HEK293 (cell line): ENCODE measurements at regions not wholly inside any gene's neighbourhood (a gene's known extent, or its start where the extent isn't known, plus 50 kb on each side); places are given as distances from the start of the nearest gene placed in this dataset.

Experiments
- CTCF ChIA-PET: fragments of 350-600 bp; formaldehyde crosslinking; extraction: SDS; loops from one replicate; lab custom pipeline; 2021; ENCODE audit warnings: antibody characterized with exemption; lab: Yijun Ruan, JAX
- POLR2A ChIA-PET: fragments of 300-600 bp; formaldehyde crosslinking; extraction: SDS; loops from one replicate; lab custom pipeline; 2020; ENCODE audit warnings: antibody characterized with exemption, inconsistent platforms; lab: Yijun Ruan, JAX
- H3K27ac ChIP-seq: fragments of 200-500 bp; sonication (Bioruptor generic); 2 replicates; pipeline ENCODE4 v1.5.1; 2014; ENCODE audit warnings: low read depth, low read length, control low read depth, inconsistent platforms; ENCODE audit errors: extremely low read depth
- H3K36me3 ChIP-seq, 2 experiments: fragments of 200-500 bp in 1 of 2; sonication (Bioruptor generic) in 1 of 2; 1 replicate in 1 of 2; 2 replicates in 1 of 2; pipeline ENCODE4 v1.5.1; 2014 to 2017; ENCODE audit warnings: inconsistent platforms in 2 of 2, low read length in 2 of 2; ENCODE audit not compliant: control insufficient read depth in 2 of 2, insufficient read depth in 1 of 2
- H3K4me1 ChIP-seq: fragments of 200-500 bp; sonication (Bioruptor generic); 2 replicates; pipeline ENCODE4 v1.5.1; 2014; ENCODE audit warnings: mild to moderate bottlenecking, low read length, inconsistent platforms; ENCODE audit not compliant: control insufficient read depth, insufficient read depth
- H3K4me3 ChIP-seq: 2 replicates; pipeline ENCODE4 v1.5.1; 2011; ENCODE audit warnings: low read depth, mild to moderate bottlenecking, control low read depth, low read length, moderate library complexity
- H3K9me3 ChIP-seq: fragments of 200-500 bp; sonication (Bioruptor generic); 2 replicates; pipeline ENCODE4 v1.5.1; 2014; ENCODE audit warnings: low read depth, low read length, inconsistent platforms; ENCODE audit not compliant: control insufficient read depth, insufficient read depth
- AEBP2 ChIP-seq: fragments of 450-650 bp; formaldehyde crosslinking; IDR thresholded peaks from 2 replicates; pipeline ENCODE4 v1.5.1; 2016; ENCODE audit warnings: missing biosample characterization, missing genetic modification characterization, borderline replicate concordance
- GLIS1 ChIP-seq: fragments of 450-650 bp; formaldehyde crosslinking; IDR thresholded peaks from 2 replicates; pipeline ENCODE4 v1.5.1; 2016; ENCODE audit warnings: missing biosample characterization, missing genetic modification characterization
- INSM2 ChIP-seq: fragments of 450-650 bp; formaldehyde crosslinking; IDR thresholded peaks from 2 replicates; pipeline ENCODE4 v1.5.1; 2016; ENCODE audit warnings: missing biosample characterization, missing genetic modification characterization
- KLF10 ChIP-seq: fragments of 450-650 bp; IDR thresholded peaks from 2 replicates; pipeline ENCODE4 v1.5.1; 2018; ENCODE audit warnings: missing biosample characterization, mild to moderate bottlenecking, missing genetic modification characterization
- MYNN ChIP-seq: fragments of 450-650 bp; formaldehyde crosslinking; IDR thresholded peaks from 2 replicates; pipeline ENCODE4 v1.5.1; 2016; ENCODE audit warnings: missing biosample characterization, missing genetic modification characterization, borderline replicate concordance
- OVOL3 ChIP-seq: fragments of 450-650 bp; formaldehyde crosslinking; IDR thresholded peaks from 2 replicates; pipeline ENCODE4 v1.5.1; 2016; ENCODE audit warnings: missing biosample characterization, missing genetic modification characterization
- SCRT1 ChIP-seq: fragments of 450-650 bp; formaldehyde crosslinking; IDR thresholded peaks from 2 replicates; pipeline ENCODE4 v1.5.1; 2016; ENCODE audit warnings: missing biosample characterization, missing genetic modification characterization, borderline replicate concordance
- SETDB1 ChIP-seq: IDR thresholded peaks from one replicate; pipeline ENCODE4 v1.6.1; 2017; ENCODE audit warnings: mild to moderate bottlenecking, low read length, moderate library complexity, mixed read lengths; ENCODE audit not compliant: insufficient read length
- YY2 ChIP-seq: fragments of 450-650 bp; formaldehyde crosslinking; IDR thresholded peaks from 2 replicates; pipeline ENCODE4 v1.5.1; 2016; ENCODE audit warnings: missing biosample characterization, missing genetic modification characterization
- ZBTB21 ChIP-seq: fragments of 450-650 bp; formaldehyde crosslinking; IDR thresholded peaks from 2 replicates; pipeline ENCODE4 v1.5.1; 2017; ENCODE audit warnings: missing biosample characterization, missing genetic modification characterization
- ZFP3 ChIP-seq: fragments of 450-650 bp; formaldehyde crosslinking; IDR thresholded peaks from 2 replicates; pipeline ENCODE4 v1.5.1; 2016; ENCODE audit warnings: low read depth, missing biosample characterization, missing genetic modification characterization
- ZNF133 ChIP-seq: fragments of 450-650 bp; formaldehyde crosslinking; IDR thresholded peaks from 2 replicates; pipeline ENCODE4 v1.5.1; 2016; ENCODE audit warnings: missing biosample characterization, missing genetic modification characterization
- ZNF148 ChIP-seq: fragments of 450-650 bp; formaldehyde crosslinking; IDR thresholded peaks from 2 replicates; pipeline ENCODE4 v1.5.0; 2017; ENCODE audit warnings: missing biosample characterization, missing genetic modification characterization, borderline replicate concordance
- ZNF2 ChIP-seq: fragments of 450-650 bp; formaldehyde crosslinking; IDR thresholded peaks from 2 replicates; pipeline ENCODE4 v1.5.1; 2016; ENCODE audit warnings: missing biosample characterization, missing genetic modification characterization
- ZNF202 ChIP-seq: fragments of 450-650 bp; formaldehyde crosslinking; IDR thresholded peaks from 2 replicates; pipeline ENCODE4 v1.5.1; 2016; ENCODE audit warnings: missing biosample characterization, missing genetic modification characterization, borderline replicate concordance
- ZNF324 ChIP-seq: fragments of 450-650 bp; formaldehyde crosslinking; IDR thresholded peaks from 2 replicates; pipeline ENCODE4 v1.5.1; 2016; ENCODE audit warnings: missing biosample characterization, missing genetic modification characterization
- ZNF544 ChIP-seq: fragments of 450-650 bp; formaldehyde crosslinking; IDR thresholded peaks from 2 replicates; pipeline ENCODE4 v1.5.0; 2017; ENCODE audit warnings: missing biosample characterization, missing genetic modification characterization
- ZNF664 ChIP-seq: fragments of 450-650 bp; formaldehyde crosslinking; IDR thresholded peaks from 2 replicates; pipeline ENCODE4 v1.5.1; 2016; ENCODE audit warnings: missing biosample characterization, missing genetic modification characterization
- ZNF792 ChIP-seq: fragments of 450-650 bp; formaldehyde crosslinking; IDR thresholded peaks from 2 replicates; pipeline ENCODE4 v1.5.1; 2016; ENCODE audit warnings: missing biosample characterization, missing genetic modification characterization
- ZSCAN16 ChIP-seq: fragments of 450-650 bp; formaldehyde crosslinking; IDR thresholded peaks from 2 replicates; pipeline ENCODE4 v1.5.1; 2016; ENCODE audit warnings: missing biosample characterization, missing genetic modification characterization

GRCh38 chr3:35426366-35426958, 212.9 kb upstream of the ARPP21 start (continued):
- no peak for TF ChIP-seq ZNF792 (tag by site-specific recombination)
- TF ChIP-seq ZNF664 (tag by site-specific recombination), result no peak

GRCh38 chr3:35437381-35437780, 201.9 kb upstream of the ARPP21 start:
- Histone ChIP-seq H3K4me3 (no peak overlapping the region), H3K36me3 (no peaks in the 10 kb centered on the region), H3K4me1 (no peaks in the 10 kb centered on the region), H3K27ac (no peak overlapping the region), H3K9me3 (no peaks in the 10 kb centered on the region)
- CTCF ChIA-PET, result interaction anchor here (0.7 kb wide), 1 partner anchor 71 kb away, joined by 4 read pairs; no protein-coding TSS in a partner anchor
- POLR2A ChIA-PET, result no interaction called here
- TF ChIP-seq MYNN (tag by site-specific recombination) (no peak), ZNF202 (tag by site-specific recombination) (no peak), SCRT1 (tag by site-specific recombination) (no peak), ZBTB21 (no peak), YY2 (tag by site-specific recombination) (no peak), ZFP3 (tag by site-specific recombination) (no peak), ZNF133 (tag by site-specific recombination) (no peak), OVOL3 (no peak), INSM2 (tag by site-specific recombination) (no peak), ZNF2 (no peak), ZNF148 (tag by site-specific recombination) (no peak), AEBP2 (no peak), ZNF324 (tag by site-specific recombination) (no peak), SETDB1 (no peak), GLIS1 (tag by site-specific recombination) (no peak), ZNF544 (no peak), ZSCAN16 (no peak)

- H3K9me3 ChIP-seq, result no peaks in the 10 kb centered on the region
- CTCF ChIA-PET, result no interaction called here
- H3K4me3 ChIP-seq, result no peak overlapping the region
- H3K36me3 ChIP-seq, result no peaks in the 10 kb centered on the region
- TF ChIP-seq ZNF324 (tag by site-specific recombination) (no peak), KLF10 (no peak)
- H3K4me1 ChIP-seq, result no peaks in the 10 kb centered on the region
- no peak overlapping the region for H3K27ac ChIP-seq
- POLR2A ChIA-PET, result no interaction called here
These were observed 201.2 kb upstream of the ARPP21 start for GRCh38 chr3:35438101-35438500.
